GM23248 (cell line): ENCODE measurements at regions not wholly inside any gene's neighbourhood (a gene's known extent, or its start where the extent isn't known, plus 50 kb on each side); places are given as distances from the start of the nearest gene placed in this dataset.

Experiments
- DNase-seq: peaks from one replicate; pipeline ENCODE4 v3.0.0-alpha.2; 2015
- H2AFZ ChIP-seq: fragments of 200-600 bp; sonication (generic); 2 replicates; pipeline ENCODE4 v1.6.1; 2016; ENCODE audit warnings: antibody characterized with exemption
- H3F3A ChIP-seq: fragments of 200-600 bp; sonication (generic); 2 replicates; pipeline ENCODE4 v1.6.1; 2016; ENCODE audit warnings: mild to moderate bottlenecking, antibody characterized with exemption, mixed run types; ENCODE audit not compliant: insufficient read depth
- H3K27ac ChIP-seq: fragments of 200-600 bp; sonication (generic); 2 replicates; pipeline ENCODE4 v1.5.1; 2016; ENCODE audit warnings: mild to moderate bottlenecking
- H3K27me3 ChIP-seq: fragments of 200-600 bp; sonication (generic); replicated peaks from 2 replicates; pipeline ENCODE4 v1.6.1; 2016; ENCODE audit warnings: mild to moderate bottlenecking; ENCODE audit not compliant: insufficient read depth
- H3K36me3 ChIP-seq: fragments of 200-600 bp; sonication (generic); 2 replicates; pipeline ENCODE4 v1.6.1; 2016; ENCODE audit warnings: low read depth, mild to moderate bottlenecking
- H3K4me1 ChIP-seq: fragments of 200-600 bp; sonication (generic); 2 replicates; pipeline ENCODE4 v1.6.1; 2016; ENCODE audit warnings: mild to moderate bottlenecking; ENCODE audit not compliant: insufficient read depth
- H3K4me2 ChIP-seq: fragments of 200-600 bp; sonication (generic); one replicate; pipeline ENCODE4 v1.6.1; 2016; ENCODE audit warnings: mild to moderate bottlenecking; ENCODE audit not compliant: unreplicated experiment
- H3K4me3 ChIP-seq: fragments of 200-600 bp; sonication (generic); 2 replicates; pipeline ENCODE4 v1.5.1; 2016; ENCODE audit warnings: mild to moderate bottlenecking
- H3K79me2 ChIP-seq: fragments of 200-600 bp; sonication (generic); 2 replicates; pipeline ENCODE4 v1.6.1; 2016; ENCODE audit warnings: mild to moderate bottlenecking; ENCODE audit not compliant: insufficient read depth
- H3K9ac ChIP-seq: fragments of 200-600 bp; sonication (generic); 2 replicates; pipeline ENCODE4 v1.6.1; 2016; ENCODE audit warnings: mild to moderate bottlenecking
- H3K9me2 ChIP-seq: fragments of 200-600 bp; sonication (generic); 2 replicates; pipeline ENCODE4 v1.6.1; 2016; ENCODE audit warnings: mixed run types, mild to moderate bottlenecking, moderate library complexity; ENCODE audit not compliant: insufficient read depth
- H3K9me3 ChIP-seq: fragments of 200-600 bp; sonication (generic); one replicate; pipeline ENCODE4 v1.6.1; 2017; ENCODE audit warnings: low read depth
- H4K20me1 ChIP-seq: fragments of 200-600 bp; sonication (generic); 2 replicates; pipeline ENCODE4 v1.6.0; 2016; ENCODE audit not compliant: insufficient read depth
- EZH2 ChIP-seq: fragments of 200-600 bp; sonication (generic); IDR thresholded peaks from 2 replicates; pipeline ENCODE4 v1.6.1; 2018; ENCODE audit warnings: antibody characterized with exemption, mild to moderate bottlenecking; ENCODE audit not compliant: insufficient read depth, poor library complexity, severe bottlenecking
- EZH2phosphoT487 ChIP-seq: fragments of 200-600 bp; sonication (generic); IDR thresholded peaks from 2 replicates; pipeline ENCODE4 v1.6.1; 2018; ENCODE audit warnings: antibody characterized with exemption, moderate library complexity, mild to moderate bottlenecking, low read depth; ENCODE audit not compliant: insufficient read depth
- WGBS, 2 experiments: methylation state at CpG; one replicate each; pipeline ENCODE4 v1.1.6; 2015 to 2017; ENCODE audit warnings: low lambda C conversion rate in 2 of 2, low coverage in 1 of 2; ENCODE audit errors: missing lambda C conversion rate in 2 of 2; 5-methylcytosine and 5-hydroxymethylcytosine counted together
- in situ Hi-C: fragments of 300-500 bp; cut with MboI; formaldehyde crosslinking; loops from 2 replicates; pipeline ENCODE4 v1.15.0; 2020

- Histone ChIP-seq H3K4me3 (no peak overlapping the region), H3K27ac (no peak overlapping the region), H3K9me3 (no peaks in the 10 kb centered on the region), H3K9me2 (no peaks in the 10 kb centered on the region), H3K36me3 (no peaks in the 10 kb centered on the region), H3K79me2 (no peaks in the 10 kb centered on the region), H3K4me2 (no peak overlapping the region), H4K20me1 (no peaks in the 10 kb centered on the region), H3K9ac (no peak overlapping the region), H3K4me1 (peaks cover 9% of the 10 kb centered on the region), H3K27me3 (no peaks in the 10 kb centered on the region), H3F3A (peaks cover 18% of the 10 kb centered on the region; the same call in 1 of the 2 replicates), H2AFZ (no peak overlapping the region)
- in situ Hi-C loops: loop anchor here (10.0 to 25.0 kb wide), 3 partner anchors 363 to 893 kb away; no protein-coding TSS in a partner anchor
- TF ChIP-seq EZH2: no peak
- TF ChIP-seq EZH2phosphoT487: no peak
- WGBS, 2 experiments: 87 to 93% methylated on average over 3 of the region's 3 CpGs
- DNase-seq: no peak
These were observed 123.6 kb upstream of the SMAD3 start for GRCh38 chr15:66941791-66942190.

DNA sequence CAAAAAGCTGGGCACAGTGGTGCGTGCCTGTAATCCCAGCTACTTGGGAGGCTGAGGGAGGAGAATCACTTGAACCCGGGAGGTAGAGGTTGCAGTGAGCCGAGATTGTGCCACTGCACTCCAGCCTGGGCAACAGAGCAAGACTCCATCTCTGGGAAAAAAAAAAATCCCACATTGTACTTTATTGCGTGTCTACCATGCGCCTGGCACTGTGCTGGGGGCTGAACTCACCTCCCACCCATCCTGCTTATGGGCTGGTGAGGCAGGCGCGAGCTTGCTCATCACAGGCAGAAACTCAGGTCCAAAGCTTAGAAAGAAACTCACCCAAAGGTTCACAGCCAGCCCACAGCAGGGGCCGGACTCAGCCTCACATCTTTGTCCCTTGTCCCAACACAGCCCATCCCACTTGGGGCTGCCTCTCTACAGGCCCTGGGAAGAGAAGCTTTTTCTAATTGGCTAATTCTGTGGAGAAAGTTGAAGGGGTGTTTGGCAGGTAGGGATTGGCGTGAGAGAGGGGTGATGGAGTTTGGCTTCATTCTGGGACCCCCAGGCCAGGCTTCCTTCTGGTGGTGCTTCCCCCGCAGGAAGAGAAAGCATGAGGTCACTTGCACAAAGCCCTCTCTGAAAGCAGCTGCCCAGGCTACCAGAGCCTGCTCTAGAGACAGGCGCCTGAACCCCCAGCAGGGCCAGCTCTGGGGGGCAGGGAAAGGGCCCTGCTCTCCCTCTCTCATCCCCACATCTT, 122.6 kb upstream of the SMAD3 start:
- Histone ChIP-seq H3F3A (peaks cover 18% of the 10 kb centered on the region; the same call in 1 of the 2 replicates), H3K4me2 (no peak overlapping the region), H3K9ac (no peak overlapping the region), H2AFZ (no peak overlapping the region), H4K20me1 (no peaks in the 10 kb centered on the region), H3K4me3 (no peak overlapping the region), H3K27ac (no peak overlapping the region), H3K9me2 (no peaks in the 10 kb centered on the region), H3K9me3 (no peaks in the 10 kb centered on the region), H3K36me3 (no peaks in the 10 kb centered on the region), H3K79me2 (no peaks in the 10 kb centered on the region), H3K4me1 (peaks cover 7% of the 10 kb centered on the region), H3K27me3 (no peaks in the 10 kb centered on the region)
- 92 to 94% methylated on average over 11 of the region's 11 CpGs for WGBS, 2 experiments
- in situ Hi-C loops: loop anchor here (10.0 to 25.0 kb wide), 3 partner anchors 362 to 892 kb away; no protein-coding TSS in a partner anchor
- no peak for DNase-seq
- TF ChIP-seq EZH2phosphoT487 (no peak), EZH2 (no peak)

DNA sequence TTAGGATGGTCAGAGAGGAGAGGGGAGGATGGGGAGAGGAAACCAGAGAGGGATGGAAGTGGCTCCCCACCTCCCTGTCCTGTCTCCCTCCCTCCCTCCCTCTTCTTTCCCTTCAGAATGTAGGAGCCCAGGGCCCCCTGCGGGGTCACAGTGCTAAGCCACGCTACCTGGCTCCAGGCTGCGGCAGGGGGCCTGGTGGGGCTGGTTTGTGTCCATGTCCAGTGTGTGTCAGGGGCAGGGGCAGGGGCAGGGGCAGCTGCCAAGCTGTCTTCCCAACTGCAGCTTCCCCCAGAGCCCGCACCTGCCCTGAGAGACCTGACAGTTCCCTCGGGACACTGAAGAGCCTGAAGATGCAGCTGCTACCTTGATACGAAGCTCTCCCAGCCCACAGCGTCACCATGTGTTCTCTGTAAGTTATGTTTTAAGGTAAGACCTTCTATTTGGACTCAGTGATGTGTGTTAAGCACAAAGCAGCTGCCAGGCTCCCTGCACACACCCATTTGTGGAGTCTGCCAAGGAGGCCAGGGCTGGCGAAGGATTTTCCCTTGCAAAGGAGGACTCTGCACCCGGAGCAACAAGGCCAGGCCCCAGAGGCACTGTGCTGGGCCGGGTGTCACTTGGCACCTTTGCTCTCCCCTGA, 121.8 kb upstream of the SMAD3 start:
- no peak overlapping the region for H3K4me3 ChIP-seq
- no peaks in the 10 kb centered on the region for H3K9me3 ChIP-seq
- no peak overlapping the region for H2AFZ ChIP-seq
- in situ Hi-C loops: loop anchor here (10.0 to 25.0 kb wide), 3 partner anchors 361 to 891 kb away; no protein-coding TSS in a partner anchor
- no peak overlapping the region for H3K4me2 ChIP-seq
- H3K4me1 ChIP-seq: peaks cover 13% of the 10 kb centered on the region
- 86 to 87% methylated on average over 10 of the region's 10 CpGs for WGBS, 2 experiments
- no peaks in the 10 kb centered on the region for H4K20me1 ChIP-seq
- H3F3A ChIP-seq: peaks cover 18% of the 10 kb centered on the region; the same call in 1 of the 2 replicates
- no peaks in the 10 kb centered on the region for H3K36me3 ChIP-seq
- TF ChIP-seq EZH2phosphoT487: no peak
- no peak overlapping the region for H3K9ac ChIP-seq
- H3K27me3 ChIP-seq: no peaks in the 10 kb centered on the region
- no peaks in the 10 kb centered on the region for H3K9me2 ChIP-seq
- no peak overlapping the region for H3K27ac ChIP-seq
- H3K79me2 ChIP-seq: no peaks in the 10 kb centered on the region
- no peak for DNase-seq

DNA sequence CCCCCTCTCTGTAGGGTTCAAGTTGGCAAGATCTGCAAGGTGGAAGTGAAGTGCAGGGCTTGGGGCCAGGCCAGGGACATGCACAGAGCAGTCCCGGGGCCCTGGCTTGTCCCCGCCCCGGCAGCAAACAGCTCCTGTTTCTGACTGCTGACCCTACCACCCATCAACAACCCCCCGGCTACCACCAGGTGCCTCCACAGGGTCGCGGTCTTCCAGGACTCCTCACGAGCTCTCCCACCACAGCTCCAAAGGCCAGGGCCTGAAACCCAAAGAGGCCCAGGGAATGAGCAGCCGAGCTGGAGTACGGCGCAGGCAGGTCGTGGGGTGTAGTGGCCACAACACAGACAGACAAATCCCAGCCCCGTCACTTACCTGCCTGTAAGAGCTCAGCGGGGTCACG, 121.3 kb upstream of the SMAD3 start:
- no peaks in the 10 kb centered on the region for H3K9me3 ChIP-seq
- in situ Hi-C loops: loop anchor here (10.0 to 25.0 kb wide), 3 partner anchors 361 to 891 kb away; no protein-coding TSS in a partner anchor
- H3K27me3 ChIP-seq: no peaks in the 10 kb centered on the region
- no peak overlapping the region for H3K4me3 ChIP-seq
- H3K9me2 ChIP-seq: no peaks in the 10 kb centered on the region
- peaks cover 13% of the 10 kb centered on the region for H3K4me1 ChIP-seq
- peaks cover 18% of the 10 kb centered on the region; the same call in 1 of the 2 replicates for H3F3A ChIP-seq
- no peaks in the 10 kb centered on the region for H3K79me2 ChIP-seq
- H3K4me2 ChIP-seq: no peak overlapping the region
- H3K9ac ChIP-seq: no peak overlapping the region
- H3K27ac ChIP-seq: no peak overlapping the region
- no peak overlapping the region for H2AFZ ChIP-seq
- 87 to 94% methylated on average over 13 to 14 of the region's 14 CpGs for WGBS, 2 experiments
- no peak for DNase-seq
- H4K20me1 ChIP-seq: no peaks in the 10 kb centered on the region
- H3K36me3 ChIP-seq: no peaks in the 10 kb centered on the region
- TF ChIP-seq EZH2 (no peak), EZH2phosphoT487 (no peak)
